Middle frontal gyrus (tissue), 1 donor: ENCODE measurements at regions not wholly inside any gene's neighbourhood (a gene's known extent, or its start where the extent isn't known, plus 50 kb on each side); places are given as distances from the start of the nearest gene placed in this dataset.
"Not testable (repeated sequence)": the region's sequence is repeated elsewhere in the genome, so short reads cannot be mapped to it uniquely, and the experiment has no call there.

Source experiments
- DNase-seq: peaks from one replicate; pipeline ENCODE4 v3.0.0-alpha.2; 2015; ENCODE audit warnings: low spot score; ENCODE audit errors: extremely low spot score

GRCh38 chr12:72863671-72864070 lies 591.5 kb downstream of the TRHDE start:
- DNase-seq: no peak

GRCh38 chr12:72865921-72866320 lies 593.8 kb downstream of the TRHDE start:
- DNase-seq: no peak

DNA sequence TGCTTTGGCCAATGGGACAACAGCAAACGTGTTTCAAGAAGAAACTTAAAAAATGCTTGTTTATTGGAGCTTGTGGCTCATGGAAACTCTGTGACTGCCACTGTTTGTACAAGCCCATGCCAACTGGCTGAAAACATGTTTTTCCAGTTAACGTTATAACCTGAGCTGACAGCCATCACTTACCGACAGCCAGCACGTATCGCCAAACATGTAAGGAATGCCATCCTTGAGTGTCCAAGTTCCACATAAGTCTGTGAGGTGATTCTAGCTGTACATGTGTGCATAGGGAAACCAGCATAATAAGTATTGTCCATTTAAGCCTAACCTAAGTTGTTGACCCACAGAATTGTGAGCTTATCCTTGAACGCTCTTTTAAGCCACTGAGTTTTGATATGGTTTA lies 596.9 kb downstream of the TRHDE start:
- no peak for DNase-seq

DNA sequence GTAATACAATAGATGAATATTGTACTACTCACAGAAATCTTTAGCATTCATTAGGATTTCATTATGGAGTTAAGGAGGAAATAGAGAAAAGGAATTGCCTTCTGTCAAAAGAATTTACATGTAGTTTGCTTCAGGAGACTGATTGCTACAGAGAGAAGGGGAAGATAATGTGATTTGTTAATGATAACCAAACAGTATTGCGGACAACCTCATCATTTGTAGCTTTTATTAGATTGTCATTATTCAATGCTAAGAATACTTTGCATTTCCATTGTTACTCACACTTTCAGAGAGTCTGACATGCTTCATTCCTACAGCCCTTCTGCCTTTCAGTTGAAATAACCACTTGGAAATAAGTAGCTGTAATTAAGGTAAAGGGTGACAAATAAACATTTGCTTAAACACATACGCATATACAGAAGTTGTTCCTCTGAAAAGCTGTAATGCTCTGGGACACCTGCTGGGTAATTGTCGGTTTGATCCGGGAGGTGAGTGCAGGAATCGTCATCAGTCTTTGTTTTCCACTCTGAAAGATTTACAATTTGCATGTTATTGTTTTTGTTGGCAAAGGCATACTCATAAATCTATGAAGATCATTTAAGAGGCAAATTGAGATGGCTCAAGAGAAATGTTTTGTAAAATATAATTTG lies 600.2 kb downstream of the TRHDE start:
- DNase-seq: no peak

- DNase-seq: no peak
Measured at GRCh38 chr12:72872996-72873395, 600.8 kb downstream of the TRHDE start.

DNA sequence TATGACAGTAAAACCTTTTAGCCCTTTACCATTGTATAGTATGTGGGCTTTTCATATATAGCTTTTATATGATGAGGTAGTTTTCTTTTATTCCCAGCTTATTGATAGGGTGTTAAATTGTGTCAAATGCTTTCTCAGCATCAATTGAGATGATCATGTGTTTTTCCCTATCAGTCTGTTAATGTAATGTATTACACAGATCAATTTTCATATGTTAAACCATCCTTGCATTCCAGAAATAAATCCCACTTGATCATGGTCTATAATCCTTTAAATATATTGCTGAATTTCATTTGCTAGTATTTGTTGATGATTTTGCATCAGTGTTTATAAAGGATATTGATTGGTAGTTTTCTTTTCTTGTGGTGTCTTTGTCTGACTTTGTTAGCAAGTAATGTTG lies 603.9 kb downstream of the TRHDE start:
- DNase-seq: no peak

DNA sequence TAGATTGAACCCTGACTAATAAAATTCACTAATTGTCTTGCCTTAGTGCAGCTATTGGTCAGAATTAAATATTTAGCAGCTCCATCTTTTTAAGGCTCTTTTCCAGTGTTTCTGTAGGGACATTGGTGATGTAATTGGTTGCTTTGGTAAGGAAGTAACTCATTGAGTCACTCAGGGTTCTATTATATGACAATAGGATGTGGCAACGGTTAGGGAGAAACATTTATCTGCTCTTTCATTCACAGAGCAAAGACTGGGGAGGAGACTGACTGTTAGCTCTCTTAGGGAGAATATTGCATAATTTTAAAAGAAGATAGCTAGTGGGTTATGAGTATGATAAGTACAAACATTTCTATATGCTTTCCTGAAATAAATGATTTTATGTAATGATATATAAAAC lies 616.5 kb downstream of the TRHDE start:
- DNase-seq: no peak

DNA sequence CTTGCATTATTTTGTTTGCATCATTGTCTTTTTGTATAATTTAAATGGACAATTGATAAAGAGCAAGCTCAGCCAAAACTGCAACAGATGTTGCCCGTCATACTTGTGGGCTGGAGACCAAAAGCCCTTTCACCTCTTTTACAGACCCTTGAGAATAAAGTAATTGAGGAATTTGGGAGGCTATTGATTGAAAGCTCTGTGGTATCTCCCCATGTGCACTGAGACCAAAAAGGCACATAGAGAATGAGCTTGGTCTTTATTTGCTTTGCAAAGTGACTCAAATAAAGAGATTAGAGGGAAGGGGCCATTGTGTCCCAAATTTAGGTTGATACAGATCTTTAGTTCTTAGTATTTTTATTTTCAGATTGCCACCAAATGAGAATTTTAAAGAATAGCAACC lies 617.6 kb downstream of the TRHDE start:
- DNase-seq: no peak

DNA sequence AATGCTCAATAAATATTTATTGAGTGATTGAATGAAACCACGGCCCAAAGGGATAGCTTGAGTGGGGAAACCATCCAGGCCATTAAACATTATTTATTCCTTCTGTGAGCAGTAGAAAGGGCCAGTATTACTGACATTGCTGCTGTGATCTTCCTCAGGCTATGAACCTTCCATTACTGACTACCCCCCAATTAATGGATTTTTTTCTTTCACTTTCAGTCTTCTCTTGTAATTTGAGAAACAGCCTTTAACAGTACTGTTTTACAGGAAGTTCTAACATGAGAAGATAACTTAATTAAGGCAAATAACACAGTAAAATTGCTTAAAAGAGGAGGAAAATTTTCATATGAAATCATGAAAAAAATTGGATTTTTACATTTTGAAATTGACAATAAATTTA lies 629.5 kb downstream of the TRHDE start:
- DNase-seq: no peak

DNA sequence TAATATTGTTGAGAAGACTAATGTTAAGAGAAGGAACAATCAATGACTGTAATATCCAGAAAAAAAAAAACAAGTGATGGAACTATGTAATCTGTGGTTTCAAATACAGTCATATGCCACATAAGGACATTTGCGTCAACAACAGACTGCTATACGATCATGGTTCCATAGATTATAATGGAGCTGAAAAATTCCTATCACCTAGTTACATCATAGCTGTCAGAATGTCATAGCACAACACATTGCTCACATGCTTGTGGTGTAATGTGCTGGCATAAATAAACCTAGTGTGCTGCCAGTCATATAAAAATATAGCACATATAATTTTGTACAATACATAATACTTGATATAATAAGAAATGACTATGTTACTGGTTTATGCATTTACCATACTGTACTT lies 653.5 kb downstream of the TRHDE start:
- no peak for DNase-seq

GRCh38 chr12:72931838-72932237 lies 659.7 kb downstream of the TRHDE start:
- DNase-seq: not testable (repeated sequence)

GRCh38 chr12:72937486-72937885 lies 665.3 kb downstream of the TRHDE start:
- no peak for DNase-seq

GRCh38 chr12:72957454-72957853 lies 685.3 kb downstream of the TRHDE start:
- no peak for DNase-seq

GRCh38 chr12:72966684-72967083 lies 694.5 kb downstream of the TRHDE start:
- DNase-seq: no peak

DNA sequence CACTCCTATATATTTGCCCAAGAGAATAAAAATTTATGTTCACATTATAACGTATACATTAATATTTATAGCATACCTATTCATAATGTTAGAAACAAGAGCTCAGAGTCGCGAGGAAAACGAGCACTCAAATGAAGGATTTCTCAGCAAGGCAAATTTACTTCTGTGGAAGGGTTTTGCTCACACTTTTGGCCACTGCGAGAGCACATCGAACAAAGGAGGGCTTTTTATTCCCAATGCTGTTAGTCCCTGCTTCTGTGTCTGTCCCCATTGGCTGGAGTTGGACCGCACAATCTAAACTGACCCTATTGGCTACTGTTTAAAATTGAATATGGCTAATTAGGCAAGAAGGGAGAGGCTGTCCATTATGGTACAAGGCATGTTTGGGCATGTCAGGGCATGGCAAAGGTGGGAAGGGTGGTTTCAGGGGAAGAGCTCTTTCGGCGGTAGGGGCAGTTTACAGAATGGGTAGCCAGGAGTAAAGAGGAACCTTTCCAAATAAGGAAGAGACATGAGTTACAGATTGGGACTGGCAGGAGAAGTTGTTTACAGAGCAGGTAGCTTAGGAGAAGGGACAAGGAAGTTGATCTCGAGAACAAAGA lies 702.9 kb downstream of the TRHDE start:
- no peak for DNase-seq

GRCh38 chr12:72978999-72979398 lies 706.8 kb downstream of the TRHDE start:
- no peak for DNase-seq

- DNase-seq: no peak
Measured at GRCh38 chr12:72982356-72982755, 710.2 kb downstream of the TRHDE start.

- no peak for DNase-seq
Measured at GRCh38 chr12:72986963-72987362, 714.8 kb downstream of the TRHDE start.

GRCh38 chr12:72989458-72989947 lies 717.3 kb downstream of the TRHDE start:
- no peak for DNase-seq

DNA sequence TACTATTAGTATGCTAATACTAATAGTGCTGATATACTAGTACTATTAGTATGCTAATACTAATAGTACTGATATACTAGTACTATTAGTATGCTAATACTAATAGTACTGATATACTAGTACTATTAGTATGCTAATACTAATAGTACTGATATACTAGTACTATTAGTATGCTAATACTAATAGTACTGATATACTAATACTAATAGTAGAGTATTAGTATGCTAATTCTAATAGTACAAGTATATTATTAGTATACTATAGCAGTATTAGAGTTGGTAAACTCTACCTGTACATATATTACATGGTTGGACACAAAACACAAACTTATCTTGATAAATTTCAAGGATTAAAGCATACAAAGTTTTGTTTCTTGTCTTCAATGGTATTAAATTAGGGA lies 722.9 kb downstream of the TRHDE start:
- DNase-seq: not testable (repeated sequence)

DNA sequence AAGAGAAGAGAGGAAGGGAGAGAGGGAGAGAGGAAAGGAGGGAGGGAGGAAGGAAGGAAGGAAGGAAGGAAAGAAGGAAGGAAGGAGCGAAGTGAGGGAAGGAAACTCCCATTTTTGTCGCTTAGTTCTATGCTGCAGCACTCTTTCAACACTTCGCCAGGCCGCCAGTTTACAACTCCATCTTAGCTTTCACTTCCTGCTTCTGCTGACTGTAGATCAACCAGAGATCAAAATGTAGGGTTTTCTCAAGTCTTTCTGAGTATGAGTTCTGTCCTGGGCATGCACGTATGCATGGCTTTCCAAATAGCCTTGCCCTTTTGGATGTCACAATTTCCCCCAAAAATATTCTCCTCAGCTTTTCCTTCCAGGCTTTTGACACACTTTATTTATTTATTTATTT lies 723.4 kb downstream of the TRHDE start:
- no peak for DNase-seq

DNA sequence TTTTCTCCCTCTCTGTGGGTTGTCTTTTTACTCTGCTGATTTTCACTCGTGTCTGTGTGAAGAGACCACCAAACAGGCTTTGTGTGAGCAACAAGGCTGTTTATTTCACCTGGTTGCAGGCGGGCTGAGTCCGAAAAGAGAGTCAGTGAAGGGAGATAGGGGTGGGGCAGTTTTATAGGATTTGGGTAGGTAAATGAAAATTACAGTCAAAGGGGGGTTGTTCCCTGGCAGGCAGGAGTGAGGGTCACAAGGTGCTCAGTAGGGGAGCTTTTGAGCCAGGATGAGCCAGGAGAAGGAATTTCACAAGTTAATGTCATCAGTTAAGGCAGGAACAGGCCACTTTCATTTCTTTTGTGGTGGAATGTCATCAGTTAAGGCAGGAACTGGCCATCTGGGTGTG lies 729.6 kb downstream of the TRHDE start:
- DNase-seq: not testable (repeated sequence)

- not testable (repeated sequence) for DNase-seq
Measured at GRCh38 chr12:73002504-73002903, 730.3 kb downstream of the TRHDE start.
